ENCODE measurements at regions not wholly inside any gene's neighbourhood (a gene's known extent, or its start where the extent isn't known, plus 50 kb on each side); places are given as distances from the start of the nearest gene placed in this dataset.
"Not testable (repeated sequence)": the region's sequence is repeated elsewhere in the genome, so short reads cannot be mapped to it uniquely, and the experiment has no call there.

GRCh38 chr5:148887123-148887881 lies 60.9 kb downstream of the ADRB2 start:
- peaks cover 63 to 64% of the 10 kb centered on the region in 2 donors for H3K4me1 Mint-ChIP-seq

GRCh38 chr5:148889936-148890335 lies 63.5 kb downstream of the ADRB2 start:
- peaks cover 37% of the 10 kb centered on the region for H3K36me3 Mint-ChIP-seq
- 96% methylated on average over 5 of the region's 5 CpGs for WGBS (ENCODE audit: insufficient coverage)

More at GRCh38 chr5:148887123-148887881, 60.9 kb downstream of the ADRB2 start:
- DNase-seq (no peak), ATAC-seq (peak; percentile 80 to 83 (median 81))
- Mint-ChIP-seq H3K4me3 (peak overlapping the region; percentile 48), H3K27me3 (ENCODE audit: low read depth in 2 of 2) (no peaks in the 10 kb centered on the region), H3K9me3 (no peaks in the 10 kb centered on the region), H3K27ac (peak overlapping the region; percentile 85 to 92), H3K36me3 (peaks cover 26% of the 10 kb centered on the region)
- TF ChIP-seq CTCF (IDR thresholded peaks at IDR 0.05): no peak
- H3K27me3 ChIP-seq (ENCODE audit: control insufficient read depth, insufficient read depth, low read length): no peaks in the 10 kb centered on the region
- H3K27ac ChIP-seq (ENCODE audit: low read length): peak overlapping the region; percentile 39
- peaks cover 9% of the 10 kb centered on the region for H3K36me3 ChIP-seq (ENCODE audit: control insufficient read depth, insufficient read depth, low read length)
- no peaks in the 10 kb centered on the region for H3K9me3 ChIP-seq (ENCODE audit: control insufficient read depth, insufficient read depth, low read length)
- H3K4me3 ChIP-seq (ENCODE audit: low read length): no peak overlapping the region
- H3K4me1 ChIP-seq (ENCODE audit: control insufficient read depth, insufficient read depth, low read length): peaks cover 2% of the 10 kb centered on the region
- intact Hi-C loops (cut with micrococcal nuclease): loop anchor here (1.0 to 2.0 kb wide), 2 partner anchors 39 to 59 kb away; no protein-coding TSS in a partner anchor

GRCh38 chr5:148895441-148895840 lies 69.0 kb downstream of the ADRB2 start:
- no CpG with 5 or more reads among the region's 1 CpG for WGBS (ENCODE audit: insufficient coverage)
- H3K27me3 Mint-ChIP-seq (ENCODE audit: low read depth in 2 of 2); H3K36me3 ChIP-seq (ENCODE audit: control insufficient read depth, insufficient read depth, low read length); H3K4me3 ChIP-seq (ENCODE audit: low read length); H3K9me3 ChIP-seq (ENCODE audit: control insufficient read depth, insufficient read depth, low read length); H3K27me3 ChIP-seq (ENCODE audit: control insufficient read depth, insufficient read depth, low read length); intact Hi-C loops (cut with micrococcal nuclease); DNase-seq; H3K27ac ChIP-seq (ENCODE audit: low read length); H3K4me1 ChIP-seq (ENCODE audit: control insufficient read depth, insufficient read depth, low read length); ATAC-seq; H3K27ac Mint-ChIP-seq; H3K4me3 Mint-ChIP-seq: not testable (repeated sequence)
- peaks cover 8 to 10% of the 10 kb centered on the region in 2 donors for H3K9me3 Mint-ChIP-seq
- peaks cover 56% of the 10 kb centered on the region for H3K36me3 Mint-ChIP-seq
- H3K4me1 Mint-ChIP-seq: peaks cover 7 to 21% of the 10 kb centered on the region in 2 donors

More at GRCh38 chr5:148889936-148890335, 63.5 kb downstream of the ADRB2 start:
- H3K9me3 Mint-ChIP-seq; H3K4me1 ChIP-seq (ENCODE audit: control insufficient read depth, insufficient read depth, low read length); H3K4me3 Mint-ChIP-seq; DNase-seq; intact Hi-C loops (cut with micrococcal nuclease); H3K27ac ChIP-seq (ENCODE audit: low read length); ATAC-seq; H3K27me3 Mint-ChIP-seq (ENCODE audit: low read depth in 2 of 2); H3K9me3 ChIP-seq (ENCODE audit: control insufficient read depth, insufficient read depth, low read length); H3K4me3 ChIP-seq (ENCODE audit: low read length); H3K36me3 ChIP-seq (ENCODE audit: control insufficient read depth, insufficient read depth, low read length); H3K27ac Mint-ChIP-seq; H3K27me3 ChIP-seq (ENCODE audit: control insufficient read depth, insufficient read depth, low read length): not testable (repeated sequence)
- peaks cover 51 to 55% of the 10 kb centered on the region in 2 donors for H3K4me1 Mint-ChIP-seq

- Histone ChIP-seq H3K9me3 (ENCODE audit: control insufficient read depth, insufficient read depth, low read length) (no peaks in the 10 kb centered on the region), H3K36me3 (ENCODE audit: control insufficient read depth, insufficient read depth, low read length) (no peaks in the 10 kb centered on the region), H3K27me3 (ENCODE audit: control insufficient read depth, insufficient read depth, low read length) (no peaks in the 10 kb centered on the region), H3K4me1 (ENCODE audit: control insufficient read depth, insufficient read depth, low read length) (no peaks in the 10 kb centered on the region), H3K27ac (ENCODE audit: low read length) (no peak overlapping the region), H3K4me3 (ENCODE audit: low read length) (no peak overlapping the region)
- H3K9me3 Mint-ChIP-seq: peaks cover 8 to 10% of the 10 kb centered on the region in 2 donors
- 99% methylated on average over 9 of the region's 9 CpGs for WGBS (ENCODE audit: insufficient coverage)
- ATAC-seq: no peak
- no peak for TF ChIP-seq CTCF (IDR thresholded peaks at IDR 0.05)
- no peaks in the 10 kb centered on the region for H3K27me3 Mint-ChIP-seq (ENCODE audit: low read depth in 2 of 2)
- no peak for DNase-seq
- no peak overlapping the region for H3K27ac Mint-ChIP-seq
- H3K4me3 Mint-ChIP-seq: no peak overlapping the region
- H3K4me1 Mint-ChIP-seq: peaks cover 7 to 21% of the 10 kb centered on the region in 2 donors
- peaks cover 46% of the 10 kb centered on the region for H3K36me3 Mint-ChIP-seq
- intact Hi-C loops (cut with micrococcal nuclease): no loop called here
Measured at GRCh38 chr5:148897842-148898241, 71.4 kb downstream of the ADRB2 start.
